ENCODE measurements at regions not wholly inside any gene's neighbourhood (a gene's known extent, or its start where the extent isn't known, plus 50 kb on each side); places are given as distances from the start of the nearest gene placed in this dataset.

GRCh38 chr5:153347611-153348010, 142.9 kb upstream of the GRIA1 start:
- TF ChIP-seq ZNF302 (tag by site-specific recombination; IDR thresholded peaks at IDR 0.05; ENCODE audit: low read depth) (no peak), CTCF (tag by site-specific recombination; IDR thresholded peaks at IDR 0.05) (no peak)
